HAP-1 (cell line): ENCODE measurements at regions not wholly inside any gene's neighbourhood (a gene's known extent, or its start where the extent isn't known, plus 50 kb on each side); places are given as distances from the start of the nearest gene placed in this dataset.
"Not testable (repeated sequence)": the region's sequence is repeated elsewhere in the genome, so short reads cannot be mapped to it uniquely, and the experiment has no call there.

Experiments used
- DNase-seq, 2 experiments: peaks; one replicate each; pipeline ENCODE4 v3.0.0-alpha.2; 2016 to 2020; ENCODE audit warnings: low spot score in 2 of 2
- H3K27me3 ChIP-seq: fragments of 250-450 bp; sonication (Bioruptor Pico); 2 replicates; pipeline ENCODE4 v1.5.1; 2020; ENCODE audit warnings: low read depth, mild to moderate bottlenecking, moderate library complexity
- H3K36me3 ChIP-seq: fragments of 250-450 bp; sonication (Bioruptor Pico); replicated peaks from 2 replicates; pipeline ENCODE4 v1.5.1; 2020; ENCODE audit warnings: mild to moderate bottlenecking
- H3K4me1 ChIP-seq: fragments of 250-450 bp; sonication (Bioruptor Pico); 2 replicates; pipeline ENCODE4 v1.5.1; 2020; ENCODE audit warnings: mild to moderate bottlenecking
- H3K4me3 ChIP-seq: fragments of 250-450 bp; sonication (Bioruptor Pico); 2 replicates; pipeline ENCODE4 v1.5.1; 2020; ENCODE audit warnings: mild to moderate bottlenecking, moderate library complexity
- H3K9me3 ChIP-seq: fragments of 250-450 bp; sonication (Bioruptor Pico); 2 replicates; pipeline ENCODE4 v1.5.1; 2020; ENCODE audit warnings: mild to moderate bottlenecking, moderate library complexity
- in situ Hi-C: fragments of 300-500 bp; cut with MboI; formaldehyde crosslinking; loops from 3 replicates; pipeline ENCODE4 v1.14.3; 2020; ENCODE audit warnings: low sequenced_read_pairs, inconsistent platforms, mixed read lengths

GRCh38 chr15:54810031-54810430 lies 386.7 kb downstream of the RSL24D1 start:
- Histone ChIP-seq H3K9me3 (no peaks in the 10 kb centered on the region), H3K4me3 (no peak overlapping the region), H3K36me3 (no peaks in the 10 kb centered on the region), H3K4me1 (no peaks in the 10 kb centered on the region), H3K27me3 (no peaks in the 10 kb centered on the region)
- no peak for DNase-seq
- in situ Hi-C loops, result no loop called here

GRCh38 chr15:54808321-54808720 lies 388.4 kb downstream of the RSL24D1 start:
- no peaks in the 10 kb centered on the region for H3K4me1 ChIP-seq
- H3K9me3 ChIP-seq, result no peaks in the 10 kb centered on the region
- in situ Hi-C loops, result no loop called here
- no peaks in the 10 kb centered on the region for H3K36me3 ChIP-seq
- no peak for DNase-seq
- no peaks in the 10 kb centered on the region for H3K27me3 ChIP-seq
- H3K4me3 ChIP-seq, result no peak overlapping the region

GRCh38 chr15:54803987-54804386 lies 392.8 kb downstream of the RSL24D1 start:
- in situ Hi-C loops, result no loop called here
- H3K9me3 ChIP-seq, result no peaks in the 10 kb centered on the region
- no peaks in the 10 kb centered on the region for H3K4me1 ChIP-seq
- DNase-seq, result no peak
- H3K36me3 ChIP-seq, result no peaks in the 10 kb centered on the region
- H3K4me3 ChIP-seq, result no peak overlapping the region
- no peaks in the 10 kb centered on the region for H3K27me3 ChIP-seq

GRCh38 chr15:54803134-54803808 lies 393.5 kb downstream of the RSL24D1 start:
- Histone ChIP-seq H3K4me3 (no peak overlapping the region), H3K9me3 (no peaks in the 10 kb centered on the region), H3K27me3 (no peaks in the 10 kb centered on the region), H3K36me3 (no peaks in the 10 kb centered on the region), H3K4me1 (no peaks in the 10 kb centered on the region)
- in situ Hi-C loops, result no loop called here
- DNase-seq, result no peak

GRCh38 chr15:54792526-54792925 lies 404.2 kb downstream of the RSL24D1 start:
- DNase-seq, result no peak
- in situ Hi-C loops, result no loop called here
- H3K36me3 ChIP-seq, result no peaks in the 10 kb centered on the region
- no peaks in the 10 kb centered on the region for H3K27me3 ChIP-seq
- no peaks in the 10 kb centered on the region for H3K4me1 ChIP-seq
- no peak overlapping the region for H3K4me3 ChIP-seq
- H3K9me3 ChIP-seq, result no peaks in the 10 kb centered on the region

- H3K9me3 ChIP-seq, result no peaks in the 10 kb centered on the region
- in situ Hi-C loops, result no loop called here
- DNase-seq, result no peak
- H3K36me3 ChIP-seq, result no peaks in the 10 kb centered on the region
- H3K4me3 ChIP-seq, result no peak overlapping the region
- H3K27me3 ChIP-seq, result no peaks in the 10 kb centered on the region
- H3K4me1 ChIP-seq, result no peaks in the 10 kb centered on the region
Observed at GRCh38 chr15:54790693-54791092, 406.0 kb downstream of the RSL24D1 start.

GRCh38 chr15:54789376-54789775 lies 407.4 kb downstream of the RSL24D1 start:
- H3K4me3 ChIP-seq, result no peak overlapping the region
- no peak for DNase-seq
- H3K4me1 ChIP-seq, result no peaks in the 10 kb centered on the region
- in situ Hi-C loops, result no loop called here
- H3K27me3 ChIP-seq, result no peaks in the 10 kb centered on the region
- H3K36me3 ChIP-seq, result no peaks in the 10 kb centered on the region
- H3K9me3 ChIP-seq, result no peaks in the 10 kb centered on the region

GRCh38 chr15:54781220-54781619 lies 415.5 kb downstream of the RSL24D1 start:
- H3K9me3 ChIP-seq, in situ Hi-C loops, H3K27me3 ChIP-seq, H3K4me1 ChIP-seq, H3K36me3 ChIP-seq, H3K4me3 ChIP-seq, DNase-seq: not testable (repeated sequence)

- no peaks in the 10 kb centered on the region for H3K4me1 ChIP-seq
- H3K4me3 ChIP-seq, result no peak overlapping the region
- no peaks in the 10 kb centered on the region for H3K27me3 ChIP-seq
- no peaks in the 10 kb centered on the region for H3K9me3 ChIP-seq
- no peaks in the 10 kb centered on the region for H3K36me3 ChIP-seq
- in situ Hi-C loops, result no loop called here
- DNase-seq, result no peak
Observed at GRCh38 chr15:54779271-54779670, 417.5 kb downstream of the RSL24D1 start.

- in situ Hi-C loops, result no loop called here
- no peaks in the 10 kb centered on the region for H3K9me3 ChIP-seq
- no peak for DNase-seq
Observed at GRCh38 chr15:54776410-54776809, 420.3 kb downstream of the RSL24D1 start.

GRCh38 chr15:54772663-54773062 lies 424.1 kb downstream of the RSL24D1 start:
- Histone ChIP-seq H3K36me3 (no peaks in the 10 kb centered on the region), H3K9me3 (no peaks in the 10 kb centered on the region), H3K27me3 (no peaks in the 10 kb centered on the region), H3K4me3 (no peak overlapping the region), H3K4me1 (no peaks in the 10 kb centered on the region)
- DNase-seq, result no peak
- in situ Hi-C loops, result no loop called here

More at GRCh38 chr15:54776410-54776809, 420.3 kb downstream of the RSL24D1 start:
- Histone ChIP-seq H3K27me3 (no peaks in the 10 kb centered on the region), H3K4me3 (no peak overlapping the region), H3K4me1 (no peaks in the 10 kb centered on the region), H3K36me3 (no peaks in the 10 kb centered on the region)

GRCh38 chr15:54749461-54749860 lies 447.3 kb downstream of the RSL24D1 start:
- H3K4me1 ChIP-seq, DNase-seq, H3K9me3 ChIP-seq, H3K4me3 ChIP-seq, H3K36me3 ChIP-seq, in situ Hi-C loops, H3K27me3 ChIP-seq: not testable (repeated sequence)

- Histone ChIP-seq H3K4me3 (no peak overlapping the region), H3K9me3 (no peaks in the 10 kb centered on the region), H3K36me3 (no peaks in the 10 kb centered on the region), H3K27me3 (no peaks in the 10 kb centered on the region), H3K4me1 (no peaks in the 10 kb centered on the region)
- no peak for DNase-seq
- in situ Hi-C loops, result no loop called here
Observed at GRCh38 chr15:54722342-54722986, 474.3 kb downstream of the RSL24D1 start.

- Histone ChIP-seq H3K9me3 (no peaks in the 10 kb centered on the region), H3K27me3 (no peaks in the 10 kb centered on the region), H3K4me1 (no peaks in the 10 kb centered on the region), H3K36me3 (no peaks in the 10 kb centered on the region), H3K4me3 (no peak overlapping the region)
- in situ Hi-C loops, result no loop called here
- no peak for DNase-seq
Observed at GRCh38 chr15:54719325-54719724, 477.4 kb downstream of the RSL24D1 start.
